Astrocyte of the cerebellum (primary cell): ENCODE measurements at regions not wholly inside any gene's neighbourhood (a gene's known extent, or its start where the extent isn't known, plus 50 kb on each side); places are given as distances from the start of the nearest gene placed in this dataset.

Experiments used
- DNase-seq: peaks from one replicate; pipeline ENCODE4 v3.0.0-alpha.2; 2011; ENCODE audit warnings: low read depth
- H3K4me3 ChIP-seq: 2 replicates; pipeline ENCODE4 v1.5.1; 2011; ENCODE audit warnings: mild to moderate bottlenecking, low read depth, low read length, moderate library complexity
- CTCF ChIP-seq: IDR thresholded peaks from 2 replicates; pipeline ENCODE4 v1.5.1; 2012; ENCODE audit warnings: low read length, low read depth, moderate library complexity, mild to moderate bottlenecking; ENCODE audit errors: missing control alignments
- in situ Hi-C: cut with HindIII; loops from 2 replicates; pipeline ENCODE4 v1.10.0; 2017; ENCODE audit warnings: low sequenced_read_pairs

- no peak for TF ChIP-seq CTCF
- in situ Hi-C loops, result no loop called here
These were observed 94.5 kb upstream of the DOCK9 start for GRCh38 chr13:99072356-99072755.

GRCh38 chr13:99072941-99073340 is 95.1 kb upstream of the DOCK9 start:
- in situ Hi-C loops, result no loop called here
- TF ChIP-seq CTCF, result no peak
- H3K4me3 ChIP-seq, result no peak overlapping the region
- no peak for DNase-seq

More at GRCh38 chr13:99072356-99072755, 94.5 kb upstream of the DOCK9 start:
- DNase-seq, result no peak
- H3K4me3 ChIP-seq, result no peak overlapping the region

DNA sequence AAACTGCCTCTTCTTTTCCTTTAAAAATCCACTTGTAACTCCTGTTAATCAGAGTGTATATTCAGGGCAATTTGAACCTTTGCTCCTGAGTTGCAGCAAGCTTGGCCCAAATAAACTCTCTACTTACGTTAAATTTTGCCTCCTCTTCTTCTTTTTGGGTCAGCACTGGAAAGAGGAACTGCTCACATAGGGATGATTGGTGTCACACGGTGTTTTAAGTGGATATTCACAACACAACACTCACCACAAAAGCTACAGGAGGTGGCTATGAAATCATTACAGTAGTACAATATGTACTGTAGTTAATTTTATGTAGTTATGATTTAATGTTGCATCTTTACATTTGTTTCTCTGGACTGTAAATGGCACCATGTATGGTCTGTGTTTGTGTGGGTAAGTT is 96.8 kb upstream of the DOCK9 start:
- in situ Hi-C loops, result no loop called here
- no peak for TF ChIP-seq CTCF
- DNase-seq, result no peak
- H3K4me3 ChIP-seq, result no peak overlapping the region

- in situ Hi-C loops, result no loop called here
- no peak overlapping the region for H3K4me3 ChIP-seq
- TF ChIP-seq CTCF, result no peak
- DNase-seq, result no peak
These were observed 97.7 kb upstream of the DOCK9 start for GRCh38 chr13:99075268-99076191.

- no peak for TF ChIP-seq CTCF
- in situ Hi-C loops, result no loop called here
- no peak overlapping the region for H3K4me3 ChIP-seq
- DNase-seq, result no peak
These were observed 100.3 kb upstream of the DOCK9 start for GRCh38 chr13:99078017-99078771.

GRCh38 chr13:99080131-99080530 is 102.3 kb upstream of the DOCK9 start:
- in situ Hi-C loops, result no loop called here
- DNase-seq, result no peak
- H3K4me3 ChIP-seq, result no peak overlapping the region
- no peak for TF ChIP-seq CTCF
